A673 (cell line): ENCODE measurements at regions not wholly inside any gene's neighbourhood (a gene's known extent, or its start where the extent isn't known, plus 50 kb on each side); places are given as distances from the start of the nearest gene placed in this dataset.

Source experiments
- CTCF ChIP-seq: fragments of 300-800, 200-600 bp; sonication (generic); conservative IDR thresholded peaks from 2 replicates; pipeline ENCODE4 v1.5.1; 2017; ENCODE audit warnings: low read depth, mild to moderate bottlenecking, antibody characterized with exemption, low read length, moderate library complexity, mixed read lengths
- EZH2 ChIP-seq: fragments of 200-600 bp; sonication (generic); IDR thresholded peaks from 2 replicates; pipeline ENCODE4 v1.6.1; 2017; ENCODE audit warnings: borderline replicate concordance, low read depth, mild to moderate bottlenecking, mixed read lengths, antibody characterized with exemption, low read length; ENCODE audit not compliant: poor library complexity, severe bottlenecking

GRCh38 chr2:204336153-204336744 is 209.0 kb upstream of the PARD3B start:
- no peak for TF ChIP-seq CTCF
- no peak for TF ChIP-seq EZH2
